Suprapubic skin (tissue), 4 donors: ENCODE measurements at regions not wholly inside any gene's neighbourhood (a gene's known extent, or its start where the extent isn't known, plus 50 kb on each side); places are given as distances from the start of the nearest gene placed in this dataset.
"Not testable (repeated sequence)": the region's sequence is repeated elsewhere in the genome, so short reads cannot be mapped to it uniquely, and the experiment has no call there.

Experiments
- DNase-seq, 2 donors: peaks; one replicate each; pipeline ENCODE4 v3.0.0-alpha.2; 2019; ENCODE audit warnings: low spot score in 2 of 2
- H3K27ac ChIP-seq: fragments of 200-600 bp; sonication (generic); one replicate; pipeline ENCODE4 v1.5.1; 2019
- H3K27me3 ChIP-seq: fragments of 200-600 bp; sonication (generic); one replicate; pipeline ENCODE4 v1.5.1; 2019
- H3K36me3 ChIP-seq: fragments of 200-600 bp; sonication (generic); one replicate; pipeline ENCODE4 v1.5.1; 2019
- H3K4me1 ChIP-seq: fragments of 200-600 bp; sonication (generic); one replicate; pipeline ENCODE4 v1.5.1; 2019
- H3K4me3 ChIP-seq: fragments of 200-600 bp; sonication (generic); one replicate; pipeline ENCODE4 v1.5.1; 2019; ENCODE audit warnings: mild to moderate bottlenecking
- H3K9me3 ChIP-seq: fragments of 200-600 bp; sonication (generic); one replicate; pipeline ENCODE4 v1.5.1; 2019
- EP300 ChIP-seq: sonication (generic); formaldehyde crosslinking; IDR thresholded peaks from one replicate; pipeline ENCODE4 v1.6.1; 2017; ENCODE audit warnings: antibody characterized with exemption
- POLR2A ChIP-seq, 2 donors: fragments of 450-650 bp; IDR thresholded peaks; one replicate each; pipeline ENCODE4 v1.6.1; 2017; ENCODE audit warnings: antibody characterized with exemption in 2 of 2, mild to moderate bottlenecking in 2 of 2, moderate library complexity in 2 of 2
- POLR2AphosphoS5 ChIP-seq, 3 donors: sonication (generic); formaldehyde crosslinking; IDR thresholded peaks; one replicate each; pipeline ENCODE4 v1.6.1; 2017; ENCODE audit warnings: antibody characterized with exemption in 3 of 3
- WGBS: methylation state at CpG from one replicate; pipeline ENCODE4 v1.1.5; 2018; 5-methylcytosine and 5-hydroxymethylcytosine counted together
- TF ChIP-seq, protein P1 (sequence below), 2 donors: fragments of 200-600 bp in 1 of 2; fragments of 450-650 bp in 1 of 2; sonication (generic) in 1 of 2; IDR thresholded peaks; one replicate each; pipeline ENCODE4 v1.5.1; 2016 to 2019; ENCODE audit warnings: antibody characterized with exemption in 2 of 2, mild to moderate bottlenecking in 1 of 2, moderate library complexity in 1 of 2

- no peaks in the 10 kb centered on the region for H3K9me3 ChIP-seq
- no peaks in the 10 kb centered on the region for H3K4me1 ChIP-seq
Observed at GRCh38 chr18:65592435-65592834, 158.4 kb upstream of the CDH7 start.

DNA sequence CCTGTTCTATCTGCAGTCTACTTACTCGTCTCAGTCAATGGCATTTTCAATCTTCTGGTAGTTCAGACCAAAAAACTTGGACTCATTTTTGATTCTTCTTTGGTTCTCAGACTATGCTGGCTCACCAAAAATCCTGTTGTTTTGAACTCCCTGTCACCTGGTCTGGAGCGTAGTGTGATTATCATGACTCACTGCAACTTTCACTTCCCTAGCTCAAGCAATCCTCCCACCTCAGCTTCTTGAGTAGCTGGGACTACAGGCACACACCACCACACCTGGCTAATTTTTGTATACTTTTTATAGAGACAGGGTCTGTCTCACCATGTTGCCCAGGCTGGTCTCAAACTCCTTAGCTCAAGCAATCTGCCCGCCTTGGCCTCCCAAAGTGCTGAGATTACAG lies 163.3 kb upstream of the CDH7 start:
- Histone ChIP-seq H3K4me3 (no peak overlapping the region), H3K27me3 (no peaks in the 10 kb centered on the region), H3K27ac (no peak overlapping the region), H3K36me3 (no peaks in the 10 kb centered on the region), H3K9me3 (no peaks in the 10 kb centered on the region), H3K4me1 (no peaks in the 10 kb centered on the region)
- TF ChIP-seq POLR2A (IDR thresholded peaks at IDR 0.05) (no peak), POLR2AphosphoS5 (IDR thresholded peaks at IDR 0.05) (no peak), EP300 (no peak)
- TF ChIP-seq, protein P1, sequence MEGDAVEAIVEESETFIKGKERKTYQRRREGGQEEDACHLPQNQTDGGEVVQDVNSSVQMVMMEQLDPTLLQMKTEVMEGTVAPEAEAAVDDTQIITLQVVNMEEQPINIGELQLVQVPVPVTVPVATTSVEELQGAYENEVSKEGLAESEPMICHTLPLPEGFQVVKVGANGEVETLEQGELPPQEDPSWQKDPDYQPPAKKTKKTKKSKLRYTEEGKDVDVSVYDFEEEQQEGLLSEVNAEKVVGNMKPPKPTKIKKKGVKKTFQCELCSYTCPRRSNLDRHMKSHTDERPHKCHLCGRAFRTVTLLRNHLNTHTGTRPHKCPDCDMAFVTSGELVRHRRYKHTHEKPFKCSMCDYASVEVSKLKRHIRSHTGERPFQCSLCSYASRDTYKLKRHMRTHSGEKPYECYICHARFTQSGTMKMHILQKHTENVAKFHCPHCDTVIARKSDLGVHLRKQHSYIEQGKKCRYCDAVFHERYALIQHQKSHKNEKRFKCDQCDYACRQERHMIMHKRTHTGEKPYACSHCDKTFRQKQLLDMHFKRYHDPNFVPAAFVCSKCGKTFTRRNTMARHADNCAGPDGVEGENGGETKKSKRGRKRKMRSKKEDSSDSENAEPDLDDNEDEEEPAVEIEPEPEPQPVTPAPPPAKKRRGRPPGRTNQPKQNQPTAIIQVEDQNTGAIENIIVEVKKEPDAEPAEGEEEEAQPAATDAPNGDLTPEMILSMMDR (IDR thresholded peaks at IDR 0.05): no peak
- no peak for DNase-seq
- 89% methylated on average over 3 of the region's 3 CpGs for WGBS

More at GRCh38 chr18:65592435-65592834, 158.4 kb upstream of the CDH7 start:
- TF ChIP-seq EP300: no peak
- no peak for TF ChIP-seq POLR2AphosphoS5 (IDR thresholded peaks at IDR 0.05)
- TF ChIP-seq POLR2A (IDR thresholded peaks at IDR 0.05): no peak
- TF ChIP-seq, protein P1 (IDR thresholded peaks at IDR 0.05): no peak
- no peak overlapping the region for H3K4me3 ChIP-seq
- no peaks in the 10 kb centered on the region for H3K27me3 ChIP-seq
- WGBS: 67% methylated on average over 4 of the region's 4 CpGs
- DNase-seq: no peak
- H3K27ac ChIP-seq: no peak overlapping the region
- no peaks in the 10 kb centered on the region for H3K36me3 ChIP-seq

DNA sequence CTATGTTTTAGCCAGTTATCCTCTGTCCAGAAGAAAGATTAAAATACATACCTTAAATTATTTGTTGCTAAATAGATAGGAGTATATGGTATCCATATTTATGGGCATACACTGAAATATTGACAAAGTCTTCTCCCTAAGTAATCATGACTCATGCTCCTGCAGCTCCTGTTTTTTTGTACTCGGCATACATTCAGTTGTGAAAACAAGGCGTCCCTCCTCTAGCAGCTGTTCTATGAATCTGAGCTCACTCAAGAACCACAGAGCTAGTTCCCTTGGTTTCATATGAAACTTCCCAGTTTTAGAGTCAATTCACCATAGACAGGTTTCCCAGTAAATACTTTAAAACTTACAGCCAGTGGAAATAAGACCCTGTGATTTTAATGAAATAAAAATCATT lies 168.7 kb upstream of the CDH7 start:
- not testable (repeated sequence) for H3K27ac ChIP-seq, DNase-seq, H3K4me3 ChIP-seq, H3K27me3 ChIP-seq, H3K4me1 ChIP-seq, H3K9me3 ChIP-seq, H3K36me3 ChIP-seq
- WGBS: 59% methylated on average over 2 of the region's 2 CpGs

GRCh38 chr18:65568866-65569265 lies 181.9 kb upstream of the CDH7 start:
- H3K36me3 ChIP-seq: no peaks in the 10 kb centered on the region
- TF ChIP-seq, protein P1 (IDR thresholded peaks at IDR 0.05): no peak
- no peak for TF ChIP-seq POLR2A (IDR thresholded peaks at IDR 0.05)
- TF ChIP-seq EP300: no peak
- no peak for TF ChIP-seq POLR2AphosphoS5 (IDR thresholded peaks at IDR 0.05)
- no peaks in the 10 kb centered on the region for H3K27me3 ChIP-seq
- no peak for DNase-seq
- H3K27ac ChIP-seq: no peak overlapping the region
- H3K9me3 ChIP-seq: peaks cover 2% of the 10 kb centered on the region
- H3K4me3 ChIP-seq: no peak overlapping the region
- 31% methylated on average over 2 of the region's 2 CpGs for WGBS
- no peaks in the 10 kb centered on the region for H3K4me1 ChIP-seq

DNA sequence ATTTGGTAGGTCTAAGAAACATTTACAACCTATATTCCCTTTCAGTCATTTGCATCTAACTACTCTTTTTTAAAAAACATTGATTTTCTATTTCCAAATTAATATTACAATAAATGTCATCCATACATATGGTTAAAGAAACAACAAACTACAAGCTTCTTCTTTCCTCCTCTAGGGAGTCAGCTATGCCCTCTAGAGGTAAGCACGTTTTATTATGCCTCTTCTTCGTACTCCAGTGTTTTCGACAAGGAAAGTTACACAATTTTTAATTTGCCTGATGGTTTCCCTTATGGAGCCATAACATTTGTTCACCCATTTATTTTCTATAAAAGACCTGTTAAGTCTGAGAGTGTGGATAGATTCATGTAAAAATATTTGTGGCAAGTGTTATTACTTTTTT lies 183.4 kb upstream of the CDH7 start:
- H3K9me3 ChIP-seq: peaks cover 2% of the 10 kb centered on the region
- H3K27ac ChIP-seq: no peak overlapping the region
- WGBS: 10% methylated on average over 3 of the region's 3 CpGs
- H3K4me1 ChIP-seq: no peaks in the 10 kb centered on the region
- TF ChIP-seq EP300 (no peak), POLR2A (IDR thresholded peaks at IDR 0.05) (no peak)
- TF ChIP-seq, protein P1 (IDR thresholded peaks at IDR 0.05): no peak
- no peak overlapping the region for H3K4me3 ChIP-seq
- no peak for DNase-seq
- H3K36me3 ChIP-seq: no peaks in the 10 kb centered on the region
- H3K27me3 ChIP-seq: no peaks in the 10 kb centered on the region

- 30% methylated on average over 3 of the region's 3 CpGs for WGBS
- no peaks in the 10 kb centered on the region for H3K4me1 ChIP-seq
- TF ChIP-seq EP300 (no peak), POLR2A (IDR thresholded peaks at IDR 0.05) (no peak), POLR2AphosphoS5 (IDR thresholded peaks at IDR 0.05) (no peak)
- TF ChIP-seq, protein P1 (IDR thresholded peaks at IDR 0.05): no peak
Observed at GRCh38 chr18:65548316-65548715, 202.5 kb upstream of the CDH7 start.

More at GRCh38 chr18:65548316-65548715, 202.5 kb upstream of the CDH7 start:
- H3K9me3 ChIP-seq: peaks cover 4% of the 10 kb centered on the region
- DNase-seq: no peak
- H3K27me3 ChIP-seq: no peaks in the 10 kb centered on the region
- H3K4me3 ChIP-seq: no peak overlapping the region
- no peaks in the 10 kb centered on the region for H3K36me3 ChIP-seq
- no peak overlapping the region for H3K27ac ChIP-seq
